Astrocyte (in vitro differentiated cells and primary cell): ENCODE measurements at regions not wholly inside any gene's neighbourhood (a gene's known extent, or its start where the extent isn't known, plus 50 kb on each side); places are given as distances from the start of the nearest gene placed in this dataset.
A peak's percentile ranks its signal among the peaks of the same experiment; 100 is the strongest.

Experiments
- DNase-seq: peaks from one replicate; pipeline ENCODE4 v3.0.0-alpha.2; 2010; ENCODE audit warnings: low read depth
- FAIRE-seq: peaks from 2 replicates; lab custom pipeline; 2011; peaks lifted over from hg19 to GRCh38; lab: Jason Lieb, UNC
- H2AFZ ChIP-seq: 2 replicates; pipeline ENCODE4 v1.6.0; 2012; ENCODE audit warnings: low read depth, low read length, inconsistent platforms
- H3K27ac ChIP-seq: 2 replicates; pipeline ENCODE4 v1.5.1; 2011; ENCODE audit warnings: low read depth, low read length, inconsistent platforms
- H3K27me3 ChIP-seq: 2 replicates; pipeline ENCODE4 v1.6.0; 2011; ENCODE audit warnings: low read length, inconsistent platforms; ENCODE audit not compliant: insufficient read depth
- H3K36me3 ChIP-seq: 2 replicates; pipeline ENCODE4 v1.5.1; 2011; ENCODE audit warnings: low read length, inconsistent platforms; ENCODE audit not compliant: insufficient read depth
- H3K4me1 ChIP-seq: 2 replicates; pipeline ENCODE4 v1.5.1; 2011; ENCODE audit warnings: low read length, inconsistent platforms; ENCODE audit not compliant: insufficient read depth
- H3K4me2 ChIP-seq: 2 replicates; pipeline ENCODE4 v1.6.0; 2012; ENCODE audit warnings: low read length, inconsistent platforms
- H3K4me3 ChIP-seq: 2 replicates; pipeline ENCODE4 v1.5.1; 2011; ENCODE audit warnings: low read depth, mild to moderate bottlenecking, low read length, inconsistent platforms; ENCODE audit not compliant: insufficient read depth
- H3K79me2 ChIP-seq: 2 replicates; pipeline ENCODE4 v1.6.0; 2012; ENCODE audit warnings: mild to moderate bottlenecking, low read length, inconsistent platforms; ENCODE audit not compliant: insufficient read depth
- H3K9ac ChIP-seq: 2 replicates; pipeline ENCODE4 v1.6.0; 2012; ENCODE audit warnings: mild to moderate bottlenecking, low read length, inconsistent platforms
- H3K9me3 ChIP-seq: 2 replicates; pipeline ENCODE4 v1.5.1; 2012; ENCODE audit warnings: low read depth, mild to moderate bottlenecking, low read length, inconsistent platforms; ENCODE audit not compliant: insufficient read depth
- H4K20me1 ChIP-seq: 2 replicates; pipeline ENCODE4 v1.6.0; 2012; ENCODE audit warnings: low read length, inconsistent platforms; ENCODE audit not compliant: insufficient read depth
- H3K27ac Mint-ChIP-seq: one replicate; pipeline ENCODE4 v1.8.0; 2021; ENCODE audit warnings: mild to moderate bottlenecking, mixed read lengths; ENCODE audit not compliant: unreplicated experiment
- H3K27me3 Mint-ChIP-seq: one replicate; pipeline ENCODE4 v1.8.0; 2021; ENCODE audit warnings: low read depth, mixed read lengths; ENCODE audit not compliant: unreplicated experiment
- H3K36me3 Mint-ChIP-seq: one replicate; pipeline ENCODE4 v1.8.0; 2021; ENCODE audit warnings: low read depth, mixed read lengths; ENCODE audit not compliant: unreplicated experiment
- H3K4me1 Mint-ChIP-seq: one replicate; pipeline ENCODE4 v1.8.0; 2021; ENCODE audit warnings: low read depth, mixed read lengths; ENCODE audit not compliant: unreplicated experiment
- H3K4me3 Mint-ChIP-seq: one replicate; pipeline ENCODE4 v1.8.0; 2021; ENCODE audit warnings: mild to moderate bottlenecking, moderate library complexity, mixed read lengths; ENCODE audit not compliant: unreplicated experiment
- H3K9me3 Mint-ChIP-seq: one replicate; pipeline ENCODE4 v1.8.0; 2021; ENCODE audit warnings: mild to moderate bottlenecking, mixed read lengths; ENCODE audit not compliant: unreplicated experiment
- EZH2 ChIP-seq: IDR thresholded peaks from 2 replicates; pipeline ENCODE4 v1.6.1; 2012; ENCODE audit warnings: mild to moderate bottlenecking, low read length, inconsistent platforms; ENCODE audit not compliant: insufficient read depth
- TF ChIP-seq, protein P1 (sequence below): IDR thresholded peaks from 2 replicates; pipeline ENCODE4 v1.5.1; 2011; ENCODE audit warnings: low read depth, mild to moderate bottlenecking, inconsistent platforms, low read length, moderate library complexity; ENCODE audit not compliant: insufficient read depth

DNA sequence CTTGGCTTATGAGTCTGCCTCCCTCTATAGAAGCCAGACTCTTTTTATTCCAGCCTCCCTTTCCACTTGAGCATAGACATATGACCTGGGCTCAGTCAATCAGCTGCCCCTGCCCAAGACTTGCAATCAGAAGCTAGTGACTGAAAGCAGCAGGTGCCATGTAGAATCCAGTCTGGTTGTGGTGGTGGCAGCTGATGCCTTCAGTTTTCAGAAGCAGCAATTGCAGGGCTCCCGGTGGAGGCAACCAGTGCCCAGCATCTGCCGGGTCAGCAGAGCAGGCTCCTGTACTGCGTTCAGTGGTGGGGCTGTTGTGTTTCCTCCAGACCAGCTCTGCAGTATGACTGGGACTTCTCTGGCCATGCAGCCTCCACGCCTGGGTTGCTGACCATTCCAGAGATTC lies 53.9 kb upstream of the PALM2AKAP2 start:
- H3K4me1 Mint-ChIP-seq: peaks cover under 1% of the 10 kb centered on the region

DNA sequence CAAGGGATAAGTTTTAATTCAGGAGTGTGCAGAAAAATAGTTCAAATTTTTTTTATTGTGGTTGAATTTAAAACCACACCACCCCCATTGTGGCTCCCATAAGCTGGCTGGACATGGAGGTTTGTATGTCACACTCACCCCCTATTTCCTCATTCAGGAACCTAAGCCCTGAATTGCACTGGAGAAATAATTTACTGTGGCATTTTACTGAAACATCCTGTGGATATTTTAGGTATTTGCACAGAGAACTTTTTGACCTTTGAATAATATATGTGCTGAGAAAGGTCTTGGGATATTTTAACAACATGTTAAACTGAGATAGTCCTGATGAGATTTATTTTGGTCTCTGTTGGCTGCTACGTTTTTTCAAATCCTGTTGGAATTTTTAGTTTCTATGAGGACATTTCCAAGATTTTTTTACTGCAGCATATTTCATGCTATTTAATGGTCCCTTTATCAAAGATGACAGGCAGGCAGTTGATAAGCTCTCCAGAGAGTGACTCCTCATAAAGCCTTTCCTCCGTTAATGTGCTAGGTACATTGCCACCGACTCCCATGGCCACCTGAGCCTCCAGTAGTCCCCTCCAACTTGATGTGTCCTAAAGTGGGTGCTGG lies 51.2 kb upstream of the PALM2AKAP2 start:
- Histone ChIP-seq H3K79me2 (no peaks in the 10 kb centered on the region), H3K36me3 (no peaks in the 10 kb centered on the region), H3K27ac (no peak overlapping the region), H3K9ac (no peak overlapping the region), H3K27me3 (no peaks in the 10 kb centered on the region), H4K20me1 (no peaks in the 10 kb centered on the region), H3K4me2 (no peak overlapping the region), H3K4me1 (no peaks in the 10 kb centered on the region), H2AFZ (no peak overlapping the region), H3K9me3 (no peaks in the 10 kb centered on the region), H3K4me3 (no peak overlapping the region)
- TF ChIP-seq, protein P1, sequence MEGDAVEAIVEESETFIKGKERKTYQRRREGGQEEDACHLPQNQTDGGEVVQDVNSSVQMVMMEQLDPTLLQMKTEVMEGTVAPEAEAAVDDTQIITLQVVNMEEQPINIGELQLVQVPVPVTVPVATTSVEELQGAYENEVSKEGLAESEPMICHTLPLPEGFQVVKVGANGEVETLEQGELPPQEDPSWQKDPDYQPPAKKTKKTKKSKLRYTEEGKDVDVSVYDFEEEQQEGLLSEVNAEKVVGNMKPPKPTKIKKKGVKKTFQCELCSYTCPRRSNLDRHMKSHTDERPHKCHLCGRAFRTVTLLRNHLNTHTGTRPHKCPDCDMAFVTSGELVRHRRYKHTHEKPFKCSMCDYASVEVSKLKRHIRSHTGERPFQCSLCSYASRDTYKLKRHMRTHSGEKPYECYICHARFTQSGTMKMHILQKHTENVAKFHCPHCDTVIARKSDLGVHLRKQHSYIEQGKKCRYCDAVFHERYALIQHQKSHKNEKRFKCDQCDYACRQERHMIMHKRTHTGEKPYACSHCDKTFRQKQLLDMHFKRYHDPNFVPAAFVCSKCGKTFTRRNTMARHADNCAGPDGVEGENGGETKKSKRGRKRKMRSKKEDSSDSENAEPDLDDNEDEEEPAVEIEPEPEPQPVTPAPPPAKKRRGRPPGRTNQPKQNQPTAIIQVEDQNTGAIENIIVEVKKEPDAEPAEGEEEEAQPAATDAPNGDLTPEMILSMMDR: no peak
- no peak for TF ChIP-seq EZH2
- H3K9me3 Mint-ChIP-seq: no peaks in the 10 kb centered on the region
- H3K27ac Mint-ChIP-seq: no peak overlapping the region
- DNase-seq (peak; percentile 16), FAIRE-seq (no peak)
- peaks cover 5% of the 10 kb centered on the region for H3K27me3 Mint-ChIP-seq
- H3K36me3 Mint-ChIP-seq: no peaks in the 10 kb centered on the region
- no peak overlapping the region for H3K4me3 Mint-ChIP-seq
- peaks cover 12% of the 10 kb centered on the region for H3K4me1 Mint-ChIP-seq

More for the DNA sequence above, 53.9 kb upstream of the PALM2AKAP2 start:
- no peaks in the 10 kb centered on the region for H3K9me3 ChIP-seq
- FAIRE-seq (no peak), DNase-seq (no peak)
- no peak overlapping the region for H3K4me3 Mint-ChIP-seq
- no peaks in the 10 kb centered on the region for H3K4me1 ChIP-seq
- H3K27me3 Mint-ChIP-seq: peaks cover 5% of the 10 kb centered on the region
- H3K36me3 ChIP-seq: no peaks in the 10 kb centered on the region
- no peak overlapping the region for H3K4me3 ChIP-seq
- no peaks in the 10 kb centered on the region for H3K36me3 Mint-ChIP-seq
- TF ChIP-seq, protein P1: no peak
- TF ChIP-seq EZH2: no peak
- no peak overlapping the region for H3K27ac Mint-ChIP-seq
- no peak overlapping the region for H3K4me2 ChIP-seq
- no peaks in the 10 kb centered on the region for H3K27me3 ChIP-seq
- no peaks in the 10 kb centered on the region for H4K20me1 ChIP-seq
- H3K27ac ChIP-seq: no peak overlapping the region
- H3K9ac ChIP-seq: no peak overlapping the region
- H3K79me2 ChIP-seq: no peaks in the 10 kb centered on the region
- H3K9me3 Mint-ChIP-seq: no peaks in the 10 kb centered on the region
- H2AFZ ChIP-seq: no peak overlapping the region

GRCh38 chr9:109729513-109729912 lies 50.5 kb upstream of the PALM2AKAP2 start:
- no peak overlapping the region for H3K27ac ChIP-seq
- H3K4me1 ChIP-seq: no peaks in the 10 kb centered on the region
- H4K20me1 ChIP-seq: no peaks in the 10 kb centered on the region
- H3K27me3 ChIP-seq: no peaks in the 10 kb centered on the region
- no peak overlapping the region for H3K4me2 ChIP-seq
- DNase-seq: no peak
- TF ChIP-seq EZH2: no peak
- TF ChIP-seq, protein P1: no peak
- Mint-ChIP-seq H3K27ac (no peak overlapping the region), H3K27me3 (peaks cover 5% of the 10 kb centered on the region), H3K4me1 (peaks cover 15% of the 10 kb centered on the region), H3K36me3 (no peaks in the 10 kb centered on the region), H3K9me3 (no peaks in the 10 kb centered on the region), H3K4me3 (no peak overlapping the region)
- H3K4me3 ChIP-seq: no peak overlapping the region
- no peaks in the 10 kb centered on the region for H3K9me3 ChIP-seq
- no peaks in the 10 kb centered on the region for H3K36me3 ChIP-seq
- H2AFZ ChIP-seq: no peak overlapping the region
- FAIRE-seq: no peak
- no peaks in the 10 kb centered on the region for H3K79me2 ChIP-seq
- no peak overlapping the region for H3K9ac ChIP-seq
